Natural killer cell treated with Interleukin-12 subunit alpha and Interleukin-12 subunit beta and Interleukin-15 and Interleukin-18, amount 100 ng/mL, for 72 hours (primary cell): ENCODE measurements at regions not wholly inside any gene's neighbourhood (a gene's known extent, or its start where the extent isn't known, plus 50 kb on each side); places are given as distances from the start of the nearest gene placed in this dataset.
"Not testable (repeated sequence)": the region's sequence is repeated elsewhere in the genome, so short reads cannot be mapped to it uniquely, and the experiment has no call there.

Experiments used
- ATAC-seq, 2 donors: fragments of 150-1000 bp; cut with Tn5 transposase in 1 of 2; sonication (Bioruptor Pico), chemical (Tn5 transposase) in 1 of 2; 2 replicates each; pipeline ENCODE4 v1.10.0; 2021
- DNase-seq: peaks from one replicate; pipeline ENCODE4 v3.0.0; 2022; ENCODE audit warnings: low spot score
- H3K27ac Mint-ChIP-seq, 2 donors: 1 replicate in 1 of 2; 2 replicates in 1 of 2; pipeline ENCODE4 v1.8.0; 2022; ENCODE audit warnings: mixed read lengths in 2 of 2, mild to moderate bottlenecking in 1 of 2, moderate library complexity in 1 of 2
- H3K27me3 Mint-ChIP-seq, 2 donors: 1 replicate in 1 of 2; 2 replicates in 1 of 2; pipeline ENCODE4 v1.8.0; 2022; ENCODE audit warnings: mixed read lengths in 2 of 2
- H3K36me3 Mint-ChIP-seq: one replicate; pipeline ENCODE4 v1.8.0; 2022; ENCODE audit warnings: mixed read lengths
- H3K4me1 Mint-ChIP-seq, 2 donors: 1 replicate in 1 of 2; 2 replicates in 1 of 2; pipeline ENCODE4 v1.8.0; 2022; ENCODE audit warnings: low read depth in 2 of 2, mixed read lengths in 2 of 2, mild to moderate bottlenecking in 1 of 2
- H3K4me3 Mint-ChIP-seq: one replicate; pipeline ENCODE4 v1.8.0; 2022; ENCODE audit warnings: mixed read lengths
- H3K9me3 Mint-ChIP-seq: 2 replicates; pipeline ENCODE4 v1.8.0; 2022; ENCODE audit warnings: mixed read lengths

GRCh38 chr4:18445110-18445509 lies 423.6 kb upstream of the LCORL start:
- Mint-ChIP-seq H3K4me1 (no peaks in the 10 kb centered on the region), H3K9me3 (peaks cover 13% of the 10 kb centered on the region), H3K36me3 (no peaks in the 10 kb centered on the region), H3K27ac (no peak overlapping the region), H3K27me3 (no peaks in the 10 kb centered on the region), H3K4me3 (no peak overlapping the region)
- ATAC-seq (no peak), DNase-seq (no peak)

GRCh38 chr4:18444206-18444605 lies 422.7 kb upstream of the LCORL start:
- ATAC-seq (no peak), DNase-seq (no peak)
- no peaks in the 10 kb centered on the region for H3K4me1 Mint-ChIP-seq
- no peak overlapping the region for H3K27ac Mint-ChIP-seq
- no peaks in the 10 kb centered on the region for H3K36me3 Mint-ChIP-seq
- H3K27me3 Mint-ChIP-seq: no peaks in the 10 kb centered on the region
- peaks cover 16% of the 10 kb centered on the region for H3K9me3 Mint-ChIP-seq
- H3K4me3 Mint-ChIP-seq: no peak overlapping the region

- Mint-ChIP-seq H3K4me3 (no peak overlapping the region), H3K36me3 (no peaks in the 10 kb centered on the region), H3K4me1 (no peaks in the 10 kb centered on the region), H3K27me3 (no peaks in the 10 kb centered on the region), H3K27ac (no peak overlapping the region), H3K9me3 (peaks cover 17% of the 10 kb centered on the region)
- DNase-seq (no peak), ATAC-seq (no peak)
These were observed 421.4 kb upstream of the LCORL start for GRCh38 chr4:18442957-18443356.

- H3K4me1 Mint-ChIP-seq: no peaks in the 10 kb centered on the region
- H3K9me3 Mint-ChIP-seq: peaks cover 17% of the 10 kb centered on the region
- H3K27ac Mint-ChIP-seq: no peak overlapping the region
- DNase-seq (no peak), ATAC-seq (no peak)
- H3K36me3 Mint-ChIP-seq: no peaks in the 10 kb centered on the region
- no peaks in the 10 kb centered on the region for H3K27me3 Mint-ChIP-seq
- no peak overlapping the region for H3K4me3 Mint-ChIP-seq
These were observed 420.1 kb upstream of the LCORL start for GRCh38 chr4:18441676-18442075.

- no peaks in the 10 kb centered on the region for H3K27me3 Mint-ChIP-seq
- H3K36me3 Mint-ChIP-seq: no peaks in the 10 kb centered on the region
- no peak overlapping the region for H3K4me3 Mint-ChIP-seq
- H3K9me3 Mint-ChIP-seq: peaks cover 17% of the 10 kb centered on the region
- DNase-seq (no peak), ATAC-seq (no peak)
- no peaks in the 10 kb centered on the region for H3K4me1 Mint-ChIP-seq
- H3K27ac Mint-ChIP-seq: no peak overlapping the region
These were observed 419.6 kb upstream of the LCORL start for GRCh38 chr4:18441203-18441590.

GRCh38 chr4:18440527-18441202 lies 419.1 kb upstream of the LCORL start:
- DNase-seq (no peak), ATAC-seq (no peak)
- H3K27me3 Mint-ChIP-seq: no peaks in the 10 kb centered on the region
- peaks cover 16% of the 10 kb centered on the region for H3K9me3 Mint-ChIP-seq
- no peak overlapping the region for H3K27ac Mint-ChIP-seq
- no peaks in the 10 kb centered on the region for H3K4me1 Mint-ChIP-seq
- H3K4me3 Mint-ChIP-seq: no peak overlapping the region
- H3K36me3 Mint-ChIP-seq: no peaks in the 10 kb centered on the region

GRCh38 chr4:18439311-18439710 lies 417.8 kb upstream of the LCORL start:
- H3K27me3 Mint-ChIP-seq: no peaks in the 10 kb centered on the region
- no peaks in the 10 kb centered on the region for H3K36me3 Mint-ChIP-seq
- H3K4me1 Mint-ChIP-seq: no peaks in the 10 kb centered on the region
- no peak overlapping the region for H3K27ac Mint-ChIP-seq
- no peak overlapping the region for H3K4me3 Mint-ChIP-seq
- no peak for DNase-seq
- no peak for ATAC-seq
- H3K9me3 Mint-ChIP-seq: peaks cover 11% of the 10 kb centered on the region

GRCh38 chr4:18435781-18436180 lies 414.2 kb upstream of the LCORL start:
- H3K27me3 Mint-ChIP-seq: no peaks in the 10 kb centered on the region
- ATAC-seq (no peak), DNase-seq (no peak)
- H3K27ac Mint-ChIP-seq: no peak overlapping the region
- H3K4me1 Mint-ChIP-seq: no peaks in the 10 kb centered on the region
- H3K36me3 Mint-ChIP-seq: no peaks in the 10 kb centered on the region
- peaks cover 11% of the 10 kb centered on the region for H3K9me3 Mint-ChIP-seq
- no peak overlapping the region for H3K4me3 Mint-ChIP-seq

GRCh38 chr4:18422685-18423084 lies 401.1 kb upstream of the LCORL start:
- no peaks in the 10 kb centered on the region for H3K36me3 Mint-ChIP-seq
- H3K27me3 Mint-ChIP-seq: no peaks in the 10 kb centered on the region
- DNase-seq (no peak), ATAC-seq (no peak)
- H3K9me3 Mint-ChIP-seq: peaks cover 7% of the 10 kb centered on the region
- no peaks in the 10 kb centered on the region for H3K4me1 Mint-ChIP-seq
- no peak overlapping the region for H3K27ac Mint-ChIP-seq
- H3K4me3 Mint-ChIP-seq: no peak overlapping the region

GRCh38 chr4:18421519-18421918 lies 400.0 kb upstream of the LCORL start:
- Mint-ChIP-seq H3K27me3 (no peaks in the 10 kb centered on the region), H3K9me3 (peaks cover 7% of the 10 kb centered on the region), H3K4me3 (no peak overlapping the region), H3K4me1 (no peaks in the 10 kb centered on the region), H3K36me3 (no peaks in the 10 kb centered on the region), H3K27ac (no peak overlapping the region)
- DNase-seq (no peak), ATAC-seq (no peak)

GRCh38 chr4:18419780-18420179 lies 398.2 kb upstream of the LCORL start:
- DNase-seq (no peak), ATAC-seq (no peak)
- H3K4me3 Mint-ChIP-seq: no peak overlapping the region
- no peaks in the 10 kb centered on the region for H3K27me3 Mint-ChIP-seq
- H3K27ac Mint-ChIP-seq: no peak overlapping the region
- H3K9me3 Mint-ChIP-seq: peaks cover 7% of the 10 kb centered on the region
- no peaks in the 10 kb centered on the region for H3K36me3 Mint-ChIP-seq
- H3K4me1 Mint-ChIP-seq: no peaks in the 10 kb centered on the region

- not testable (repeated sequence) for DNase-seq, H3K4me3 Mint-ChIP-seq, ATAC-seq, H3K27me3 Mint-ChIP-seq, H3K27ac Mint-ChIP-seq, H3K36me3 Mint-ChIP-seq, H3K9me3 Mint-ChIP-seq, H3K4me1 Mint-ChIP-seq
These were observed 396.8 kb upstream of the LCORL start for GRCh38 chr4:18418195-18418898.

GRCh38 chr4:18417651-18418050 lies 396.1 kb upstream of the LCORL start:
- H3K27me3 Mint-ChIP-seq, H3K27ac Mint-ChIP-seq, H3K4me3 Mint-ChIP-seq, H3K36me3 Mint-ChIP-seq, H3K9me3 Mint-ChIP-seq, ATAC-seq, DNase-seq, H3K4me1 Mint-ChIP-seq: not testable (repeated sequence)

GRCh38 chr4:18406264-18406663 lies 384.7 kb upstream of the LCORL start:
- H3K27ac Mint-ChIP-seq: no peak overlapping the region
- H3K9me3 Mint-ChIP-seq: peaks cover 7% of the 10 kb centered on the region
- H3K36me3 Mint-ChIP-seq: no peaks in the 10 kb centered on the region
- DNase-seq (no peak), ATAC-seq (no peak)
- no peak overlapping the region for H3K4me3 Mint-ChIP-seq
- no peaks in the 10 kb centered on the region for H3K27me3 Mint-ChIP-seq
- H3K4me1 Mint-ChIP-seq: no peaks in the 10 kb centered on the region

- Mint-ChIP-seq H3K27me3 (no peaks in the 10 kb centered on the region), H3K9me3 (peaks cover 3% of the 10 kb centered on the region), H3K27ac (no peak overlapping the region), H3K36me3 (no peaks in the 10 kb centered on the region), H3K4me3 (no peak overlapping the region), H3K4me1 (no peaks in the 10 kb centered on the region)
- ATAC-seq (no peak), DNase-seq (no peak)
These were observed 383.5 kb upstream of the LCORL start for GRCh38 chr4:18405054-18405453.
